H1 (cell line): ENCODE measurements at regions not wholly inside any gene's neighbourhood (a gene's known extent, or its start where the extent isn't known, plus 50 kb on each side); places are given as distances from the start of the nearest gene placed in this dataset.

Source experiments
- CHD1 ChIP-seq: IDR thresholded peaks from 2 replicates; pipeline ENCODE4 v1.6.1; 2012; ENCODE audit warnings: low read depth, low read length, improper control_type of control experiment
- CTCF ChIP-seq, 3 experiments: IDR thresholded peaks; 1 replicate in 2 of 3; 2 replicates in 1 of 3; pipeline versions ENCODE4 v1.5.1 to v1.6.1; 2011; ENCODE audit warnings: low read length in 3 of 3, mild to moderate bottlenecking in 3 of 3, inconsistent platforms in 2 of 3, low read depth in 1 of 3, moderate library complexity in 1 of 3; ENCODE audit not compliant: insufficient read depth in 1 of 3; ENCODE audit errors: control extremely low read depth in 1 of 3
- EZH2 ChIP-seq: fragments of 200-600 bp; sonication (generic); IDR thresholded peaks from 2 replicates; pipeline ENCODE4 v1.7.1; 2012; ENCODE audit warnings: low read depth, mild to moderate bottlenecking, moderate library complexity, low read length, inconsistent platforms; ENCODE audit not compliant: severe bottlenecking
- MAFK ChIP-seq: IDR thresholded peaks from 2 replicates; pipeline ENCODE4 v1.6.1; 2012; ENCODE audit warnings: low read depth, mild to moderate bottlenecking, improper control_type of control experiment, low read length
- NRF1 ChIP-seq: IDR thresholded peaks from 2 replicates; pipeline ENCODE4 v1.6.1; 2011; ENCODE audit warnings: mild to moderate bottlenecking, low read depth, low read length, improper control_type of control experiment
- POLR2A ChIP-seq, 2 experiments: IDR thresholded peaks; 1 replicate in 1 of 2; 2 replicates in 1 of 2; pipeline ENCODE4 v1.6.1; 2011; ENCODE audit warnings: low read depth in 2 of 2, low read length in 2 of 2, mild to moderate bottlenecking in 2 of 2; ENCODE audit errors: control extremely low read depth in 1 of 2
- TAF1 ChIP-seq: IDR thresholded peaks from 2 replicates; pipeline ENCODE4 v1.6.1; 2011; ENCODE audit warnings: mild to moderate bottlenecking, low read depth, low read length

GRCh38 chr10:57776688-57777432, 490.8 kb downstream of the IPMK start:
- TF ChIP-seq CTCF (IDR thresholded peaks at IDR 0.05; ENCODE audit: control extremely low read depth in 1 of 3, insufficient read depth in 1 of 3, low read depth in 1 of 3, low read length in 3 of 3) = no peak
- TF ChIP-seq EZH2 = no peak
- TF ChIP-seq TAF1 = no peak
- no peak for TF ChIP-seq MAFK
- TF ChIP-seq POLR2A (IDR thresholded peaks at IDR 0.05; ENCODE audit: control extremely low read depth in 1 of 2, low read depth in 2 of 2, low read length in 2 of 2) = no peak
- TF ChIP-seq CHD1 = no peak
- no peak for TF ChIP-seq NRF1
